ENCODE measurements at regions not wholly inside any gene's neighbourhood (a gene's known extent, or its start where the extent isn't known, plus 50 kb on each side); places are given as distances from the start of the nearest gene placed in this dataset.
"Not testable (repeated sequence)": the region's sequence is repeated elsewhere in the genome, so short reads cannot be mapped to it uniquely, and the experiment has no call there.

- intact Hi-C loops (cut with micrococcal nuclease; ENCODE audit: unreplicated experiment) = loop anchor here (1.0 kb wide), 1 partner anchor 45 kb away; no protein-coding TSS in a partner anchor
- Histone ChIP-seq H3K9me3 (no peaks in the 10 kb centered on the region), H3K4me1 (peaks cover 17% of the 10 kb centered on the region), H3K27me3 (replicated peaks; ENCODE audit: control insufficient read depth, insufficient read depth, low read length) (no peaks in the 10 kb centered on the region), H3K4me3 (ENCODE audit: low read depth, low read length) (peak overlapping the region; percentile 53), H3K36me3 (ENCODE audit: control insufficient read depth, insufficient read depth, low read length) (no peaks in the 10 kb centered on the region)
- TSS peak; percentile 96 for BruUV-seq (replicated peaks)
- Mint-ChIP-seq H3K27me3 (ENCODE audit: insufficient read depth, unreplicated experiment) (no peaks in the 10 kb centered on the region), H3K4me3 (ENCODE audit: unreplicated experiment) (peak overlapping the region; percentile 75), H3K4me1 (ENCODE audit: low read depth, unreplicated experiment) (peaks cover 14% of the 10 kb centered on the region), H3K27ac (ENCODE audit: unreplicated experiment) (peak overlapping the region; percentile 99), H3K9me3 (ENCODE audit: unreplicated experiment) (no peaks in the 10 kb centered on the region), H3K36me3 (ENCODE audit: insufficient read depth, unreplicated experiment) (peaks cover 14% of the 10 kb centered on the region)
- no peak for TF ChIP-seq CTCF (IDR thresholded peaks at IDR 0.05; ENCODE audit: insufficient read depth in 1 of 2, low read depth in 1 of 2, low read length in 1 of 2, severe bottlenecking in 1 of 2, unreplicated experiment in 1 of 2)
- ChIA-PET POLR2A (interaction anchor here (1.4 to 2.0 kb wide), 3 partner anchors 10 to 299 kb away, joined by 5 to 6 read pairs (median 6); partner anchors contain the start of genes MCUR1 and SIRT5), CTCF (interaction anchor here (0.6 to 2.3 kb wide), 7 partner anchors 10 to 193 kb away, joined by 3 to 9 read pairs (median 4); partner anchors contain the start of gene MCUR1)
- DNase-seq = no peak
Measured at GRCh38 chr6:13874191-13874549, 50.6 kb upstream of the RNF182 start.

- Mint-ChIP-seq H3K4me3 (ENCODE audit: unreplicated experiment) (peak overlapping the region; percentile 75), H3K27me3 (ENCODE audit: insufficient read depth, unreplicated experiment) (no peaks in the 10 kb centered on the region), H3K36me3 (ENCODE audit: insufficient read depth, unreplicated experiment) (peaks cover 14% of the 10 kb centered on the region), H3K9me3 (ENCODE audit: unreplicated experiment) (no peaks in the 10 kb centered on the region), H3K27ac (ENCODE audit: unreplicated experiment) (peak overlapping the region; percentile 99), H3K4me1 (ENCODE audit: low read depth, unreplicated experiment) (peaks cover 14% of the 10 kb centered on the region)
- no TSS peak for BruUV-seq (replicated peaks)
- H3K4me3 ChIP-seq (ENCODE audit: low read depth, low read length) = peak overlapping the region; percentile 53
- no peaks in the 10 kb centered on the region for H3K9me3 ChIP-seq
- no peaks in the 10 kb centered on the region for H3K36me3 ChIP-seq (ENCODE audit: control insufficient read depth, insufficient read depth, low read length)
- H3K27me3 ChIP-seq (replicated peaks; ENCODE audit: control insufficient read depth, insufficient read depth, low read length) = no peaks in the 10 kb centered on the region
- peak; percentile 94 to 96 for DNase-seq
- POLR2A ChIA-PET = interaction anchor here (0.5 to 2.0 kb wide), 6 partner anchors 9 to 356 kb away, joined by 3 to 6 read pairs (median 4); partner anchors contain the start of genes MCUR1 and SIRT5
- intact Hi-C loops (cut with micrococcal nuclease; ENCODE audit: unreplicated experiment) = loop anchor here (1.0 to 2.0 kb wide), 5 partner anchors 10 to 78 kb away; partner anchors contain the start of gene MCUR1
- CTCF ChIA-PET = interaction anchor here (0.6 to 2.3 kb wide), 7 partner anchors 10 to 193 kb away, joined by 3 to 9 read pairs (median 4); partner anchors contain the start of genes MCUR1 and RNF182
- TF ChIP-seq CTCF (IDR thresholded peaks at IDR 0.05; ENCODE audit: insufficient read depth in 1 of 2, low read depth in 1 of 2, low read length in 1 of 2, severe bottlenecking in 1 of 2, unreplicated experiment in 1 of 2) = peak; percentile 84 to 98
- H3K4me1 ChIP-seq = peaks cover 17% of the 10 kb centered on the region
Measured at GRCh38 chr6:13873288-13874190, 51.2 kb upstream of the RNF182 start.

- Mint-ChIP-seq H3K36me3 (ENCODE audit: insufficient read depth, unreplicated experiment) (peaks cover 14% of the 10 kb centered on the region), H3K27ac (ENCODE audit: unreplicated experiment) (peak overlapping the region; percentile 99), H3K4me3 (ENCODE audit: unreplicated experiment) (peak overlapping the region; percentile 75), H3K9me3 (ENCODE audit: unreplicated experiment) (no peaks in the 10 kb centered on the region), H3K4me1 (ENCODE audit: low read depth, unreplicated experiment) (peaks cover 14% of the 10 kb centered on the region), H3K27me3 (ENCODE audit: insufficient read depth, unreplicated experiment) (no peaks in the 10 kb centered on the region)
- Histone ChIP-seq H3K4me1 (peaks cover 17% of the 10 kb centered on the region), H3K36me3 (ENCODE audit: control insufficient read depth, insufficient read depth, low read length) (no peaks in the 10 kb centered on the region), H3K27me3 (replicated peaks; ENCODE audit: control insufficient read depth, insufficient read depth, low read length) (no peaks in the 10 kb centered on the region), H3K9me3 (no peaks in the 10 kb centered on the region), H3K4me3 (ENCODE audit: low read depth, low read length) (peak overlapping the region; percentile 53)
- no peak for TF ChIP-seq CTCF (IDR thresholded peaks at IDR 0.05; ENCODE audit: insufficient read depth in 1 of 2, low read depth in 1 of 2, low read length in 1 of 2, severe bottlenecking in 1 of 2, unreplicated experiment in 1 of 2)
- intact Hi-C loops (cut with micrococcal nuclease; ENCODE audit: unreplicated experiment) = loop anchor here (1.0 to 2.0 kb wide), 4 partner anchors 9 to 77 kb away; partner anchors contain the start of gene MCUR1
- CTCF ChIA-PET = interaction anchor here (2.3 kb wide), 1 partner anchor 59 kb away, joined by 9 read pairs; the partner anchor contains the start of gene MCUR1
- DNase-seq = no peak
- BruUV-seq (replicated peaks) = no TSS peak
- POLR2A ChIA-PET = interaction anchor here (1.4 kb wide), 1 partner anchor 298 kb away, joined by 5 read pairs; the partner anchor contains the start of gene SIRT5
Measured at GRCh38 chr6:13872681-13873080, 52.1 kb upstream of the RNF182 start.

- Mint-ChIP-seq H3K4me1 (ENCODE audit: low read depth, unreplicated experiment) (peaks cover 18% of the 10 kb centered on the region), H3K36me3 (ENCODE audit: insufficient read depth, unreplicated experiment) (peaks cover 14% of the 10 kb centered on the region)
- H3K4me3 Mint-ChIP-seq (ENCODE audit: unreplicated experiment); H3K36me3 ChIP-seq (ENCODE audit: control insufficient read depth, insufficient read depth, low read length); DNase-seq; H3K4me3 ChIP-seq (ENCODE audit: low read depth, low read length); H3K9me3 ChIP-seq; H3K27me3 Mint-ChIP-seq (ENCODE audit: insufficient read depth, unreplicated experiment); H3K27me3 ChIP-seq (replicated peaks; ENCODE audit: control insufficient read depth, insufficient read depth, low read length); POLR2A ChIA-PET; H3K27ac Mint-ChIP-seq (ENCODE audit: unreplicated experiment); BruUV-seq (replicated peaks); H3K9me3 Mint-ChIP-seq (ENCODE audit: unreplicated experiment): not testable (repeated sequence)
- H3K4me1 ChIP-seq = peaks cover 17% of the 10 kb centered on the region
- CTCF ChIA-PET = interaction anchor here (0.7 kb wide), 1 partner anchor 77 kb away, joined by 5 read pairs; no protein-coding TSS in a partner anchor
- intact Hi-C loops (cut with micrococcal nuclease; ENCODE audit: unreplicated experiment) = loop anchor here (2.0 kb wide), 1 partner anchor 57 kb away; the partner anchor contains the start of gene MCUR1
Measured at GRCh38 chr6:13872006-13872405, 52.7 kb upstream of the RNF182 start.
